Activated CD4-positive, alpha-beta T cell treated with anti-CD3 and anti-CD28 coated beads, Interleukin-2, amount 50 U/mL, for 1 hour (primary cell): ENCODE measurements at regions not wholly inside any gene's neighbourhood (a gene's known extent, or its start where the extent isn't known, plus 50 kb on each side); places are given as distances from the start of the nearest gene placed in this dataset.
"Not testable (repeated sequence)": the region's sequence is repeated elsewhere in the genome, so short reads cannot be mapped to it uniquely, and the experiment has no call there.

Experiments
- DNase-seq: peaks from one replicate; pipeline ENCODE4 v3.0.0-alpha.2; 2020

- no peak for DNase-seq
These were observed 240.1 kb downstream of the TFAP2A start for GRCh38 chr6:10174761-10175160.

GRCh38 chr6:10174056-10174455, 240.8 kb downstream of the TFAP2A start:
- DNase-seq, result no peak

GRCh38 chr6:10171706-10172105, 243.2 kb downstream of the TFAP2A start:
- DNase-seq, result not testable (repeated sequence)

- no peak for DNase-seq
These were observed 244.1 kb downstream of the TFAP2A start for GRCh38 chr6:10170816-10171215.

GRCh38 chr6:10166031-10166430, 248.8 kb downstream of the TFAP2A start:
- no peak for DNase-seq

- DNase-seq, result no peak
These were observed 251.5 kb downstream of the TFAP2A start for GRCh38 chr6:10163203-10163962.

GRCh38 chr6:10156875-10157274, 258.0 kb downstream of the TFAP2A start:
- no peak for DNase-seq

- no peak for DNase-seq
These were observed 260.6 kb downstream of the TFAP2A start for GRCh38 chr6:10154251-10154650.

GRCh38 chr6:10151144-10151915, 263.5 kb downstream of the TFAP2A start:
- DNase-seq, result no peak

- no peak for DNase-seq
These were observed 265.3 kb downstream of the TFAP2A start for GRCh38 chr6:10149603-10150002.

- DNase-seq, result no peak
These were observed 268.0 kb downstream of the TFAP2A start for GRCh38 chr6:10146715-10147451.

GRCh38 chr6:10144772-10145171, 270.1 kb downstream of the TFAP2A start:
- no peak for DNase-seq

- DNase-seq, result no peak
These were observed 273.0 kb downstream of the TFAP2A start for GRCh38 chr6:10141746-10142443.

GRCh38 chr6:10140824-10141223, 274.1 kb downstream of the TFAP2A start:
- DNase-seq, result no peak

- DNase-seq, result no peak
These were observed 274.7 kb downstream of the TFAP2A start for GRCh38 chr6:10140136-10140535.

GRCh38 chr6:10138917-10139316, 276.0 kb downstream of the TFAP2A start:
- DNase-seq, result no peak

GRCh38 chr6:10136636-10137035, 278.2 kb downstream of the TFAP2A start:
- DNase-seq, result no peak

- DNase-seq, result not testable (repeated sequence)
These were observed 280.7 kb downstream of the TFAP2A start for GRCh38 chr6:10134185-10134584.

GRCh38 chr6:10128721-10129120, 286.2 kb downstream of the TFAP2A start:
- no peak for DNase-seq

GRCh38 chr6:10122164-10122563, 292.7 kb downstream of the TFAP2A start:
- DNase-seq, result no peak

GRCh38 chr6:10112871-10113549, 301.9 kb downstream of the TFAP2A start:
- DNase-seq, result no peak

- DNase-seq, result no peak
These were observed 302.9 kb downstream of the TFAP2A start for GRCh38 chr6:10111975-10112374.
